Adrenal gland (tissue), 9 donors: ENCODE measurements at regions not wholly inside any gene's neighbourhood (a gene's known extent, or its start where the extent isn't known, plus 50 kb on each side); places are given as distances from the start of the nearest gene placed in this dataset.

Experiments
- DNase-seq, 7 donors: peaks; one replicate each; pipeline ENCODE4 v3.0.0-alpha.2; 2019 to 2020
- H3K27ac ChIP-seq, 5 donors: fragments of 200-600 bp; sonication (generic) in 4 of 5; 1 replicate in 3 of 5; 2 replicates in 2 of 5; pipeline versions ENCODE4 v1.5.1 to v1.8.0; 2016 to 2020; ENCODE audit warnings: mild to moderate bottlenecking in 1 of 5
- H3K27me3 ChIP-seq: fragments of 200-600 bp; 2 replicates; pipeline ENCODE4 v1.8.0; 2021
- H3K36me3 ChIP-seq, 2 donors: fragments of 200-600 bp; replicated peaks in 1 of 2; 1 replicate in 1 of 2; 2 replicates in 1 of 2; pipeline versions ENCODE4 v1.5.1 to v1.8.0; 2018 to 2022
- H3K4me1 ChIP-seq, 2 donors: fragments of 200-600 bp; replicated peaks in 1 of 2; 1 replicate in 1 of 2; 2 replicates in 1 of 2; pipeline versions ENCODE4 v1.5.1 to v1.8.0; 2018 to 2021
- H3K4me3 ChIP-seq, 4 donors: fragments of 200-600 bp; sonication (generic) in 3 of 4; one replicate each; pipeline ENCODE4 v1.5.1; 2016 to 2018
- H3K9me3 ChIP-seq, 3 donors: fragments of 200-600 bp; sonication (generic) in 1 of 3; replicated peaks in 1 of 3; 1 replicate in 2 of 3; 2 replicates in 1 of 3; pipeline versions ENCODE4 v1.5.1 to v1.8.0; 2016 to 2021
- POLR2A ChIP-seq, 2 donors: fragments of 450-650 bp; IDR thresholded peaks; one replicate each; pipeline ENCODE4 v1.6.1; 2017; ENCODE audit warnings: antibody characterized with exemption in 2 of 2, mild to moderate bottlenecking in 2 of 2, moderate library complexity in 1 of 2
- WGBS, 4 donors: extraction: QIAGEN DNeasy Blood & Tissue Kit in 2 of 4; methylation state at CpG; one replicate each; pipeline versions ENCODE4 v1.1.5 to v1.1.7; 2013 to 2017; 5-methylcytosine and 5-hydroxymethylcytosine counted together
- intact Hi-C, 2 donors: fragments of 100-400 bp; cut with DNase I; formaldehyde crosslinking; loops; one replicate each; pipeline versions ENCODE4 v1.14.1 to v1.15.0; 2022 to 2023
- TF ChIP-seq, protein P1 (sequence below), 6 experiments: fragments of 450-650 bp in 4 of 6; fragments of 200-600 bp in 2 of 6; sonication (generic) in 1 of 6; IDR thresholded peaks; 1 replicate in 5 of 6; 2 replicates in 1 of 6; pipeline versions ENCODE4 v1.5.1 to v1.8.0; 2016 to 2021; ENCODE audit warnings: antibody characterized with exemption in 6 of 6, mild to moderate bottlenecking in 2 of 6, moderate library complexity in 1 of 6
- donor health status: healthy with polysubstance abuse.
- donor health status: Bipolar disorder and iron deficiency.
- donor health status: DM: yes; HTN: yes; CAD: no.
- donor health status: DM: no; HTN: no; CAD: no.
- donor health status: DM: no; HTN: no; CAD: no.

DNA sequence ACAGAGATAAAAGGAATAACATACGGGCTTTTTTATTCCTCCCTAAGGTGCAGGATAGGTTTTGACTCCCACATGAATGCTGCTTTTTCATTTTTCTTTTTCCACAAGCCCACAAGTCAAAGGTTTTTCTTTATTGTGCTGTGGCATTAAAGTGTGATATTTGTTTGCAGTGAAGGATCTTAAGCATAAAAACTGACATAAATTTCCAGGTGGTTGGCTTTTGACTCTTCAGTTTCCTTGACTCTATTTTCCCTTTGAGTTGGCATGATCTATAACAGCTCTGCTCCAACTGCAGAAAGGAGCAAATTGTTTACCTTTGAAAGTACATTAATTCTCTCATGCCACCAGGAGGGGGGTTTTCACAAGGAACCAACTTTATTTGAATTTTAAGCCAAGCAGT, 326.2 kb upstream of the FAM98A start:
- H3K4me3 ChIP-seq, result no peak overlapping the region
- H3K27me3 ChIP-seq, result no peaks in the 10 kb centered on the region
- no peak for DNase-seq
- H3K27ac ChIP-seq, result no peak overlapping the region
- H3K4me1 ChIP-seq, result no peaks in the 10 kb centered on the region
- no peaks in the 10 kb centered on the region for H3K9me3 ChIP-seq
- no peaks in the 10 kb centered on the region for H3K36me3 ChIP-seq
- 38 to 50% (median 40%) methylated on average over 1 of the region's 1 CpG for WGBS, 4 donors
- no peak for TF ChIP-seq POLR2A (IDR thresholded peaks at IDR 0.05)
- TF ChIP-seq, protein P1, sequence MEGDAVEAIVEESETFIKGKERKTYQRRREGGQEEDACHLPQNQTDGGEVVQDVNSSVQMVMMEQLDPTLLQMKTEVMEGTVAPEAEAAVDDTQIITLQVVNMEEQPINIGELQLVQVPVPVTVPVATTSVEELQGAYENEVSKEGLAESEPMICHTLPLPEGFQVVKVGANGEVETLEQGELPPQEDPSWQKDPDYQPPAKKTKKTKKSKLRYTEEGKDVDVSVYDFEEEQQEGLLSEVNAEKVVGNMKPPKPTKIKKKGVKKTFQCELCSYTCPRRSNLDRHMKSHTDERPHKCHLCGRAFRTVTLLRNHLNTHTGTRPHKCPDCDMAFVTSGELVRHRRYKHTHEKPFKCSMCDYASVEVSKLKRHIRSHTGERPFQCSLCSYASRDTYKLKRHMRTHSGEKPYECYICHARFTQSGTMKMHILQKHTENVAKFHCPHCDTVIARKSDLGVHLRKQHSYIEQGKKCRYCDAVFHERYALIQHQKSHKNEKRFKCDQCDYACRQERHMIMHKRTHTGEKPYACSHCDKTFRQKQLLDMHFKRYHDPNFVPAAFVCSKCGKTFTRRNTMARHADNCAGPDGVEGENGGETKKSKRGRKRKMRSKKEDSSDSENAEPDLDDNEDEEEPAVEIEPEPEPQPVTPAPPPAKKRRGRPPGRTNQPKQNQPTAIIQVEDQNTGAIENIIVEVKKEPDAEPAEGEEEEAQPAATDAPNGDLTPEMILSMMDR (IDR thresholded peaks at IDR 0.05), result no peak
- intact Hi-C loops, result no loop called here

DNA sequence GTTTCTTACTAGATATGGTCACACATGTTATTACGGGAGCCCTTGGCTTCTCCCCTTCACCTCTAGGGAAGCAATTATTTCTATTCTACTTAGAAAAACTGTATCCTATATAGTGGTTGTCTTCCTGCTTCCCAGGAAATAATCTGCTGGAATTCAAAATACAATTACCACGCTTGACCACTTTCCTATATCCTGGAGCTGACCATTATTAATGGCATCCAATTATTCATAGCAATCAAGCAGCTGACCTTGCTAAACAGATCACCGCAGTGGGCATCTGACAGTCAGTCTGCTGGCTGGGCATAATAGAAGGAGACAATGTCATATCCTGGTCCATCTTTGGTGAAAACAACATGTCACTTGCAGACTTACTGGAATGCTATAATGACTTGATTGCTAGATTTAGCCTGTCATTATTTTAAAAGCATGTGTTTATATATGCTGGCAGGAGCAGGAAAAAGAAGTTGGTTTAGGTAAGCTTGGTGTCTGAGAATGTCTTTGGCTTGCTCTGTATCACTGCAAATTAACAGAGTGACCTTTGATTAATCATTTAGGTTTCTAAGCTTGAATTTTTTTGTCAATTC, 325.6 kb upstream of the FAM98A start:
- no peaks in the 10 kb centered on the region for H3K4me1 ChIP-seq
- DNase-seq, result no peak
- no peak overlapping the region for H3K27ac ChIP-seq
- no peaks in the 10 kb centered on the region for H3K9me3 ChIP-seq
- no peak overlapping the region for H3K4me3 ChIP-seq
- no peaks in the 10 kb centered on the region for H3K36me3 ChIP-seq
- TF ChIP-seq, protein P1 (IDR thresholded peaks at IDR 0.05), result no peak
- no peak for TF ChIP-seq POLR2A (IDR thresholded peaks at IDR 0.05)
- WGBS, 4 donors, result 31 to 45% (median 41%) methylated on average over 3 of the region's 3 CpGs
- no peaks in the 10 kb centered on the region for H3K27me3 ChIP-seq
- intact Hi-C loops, result no loop called here

DNA sequence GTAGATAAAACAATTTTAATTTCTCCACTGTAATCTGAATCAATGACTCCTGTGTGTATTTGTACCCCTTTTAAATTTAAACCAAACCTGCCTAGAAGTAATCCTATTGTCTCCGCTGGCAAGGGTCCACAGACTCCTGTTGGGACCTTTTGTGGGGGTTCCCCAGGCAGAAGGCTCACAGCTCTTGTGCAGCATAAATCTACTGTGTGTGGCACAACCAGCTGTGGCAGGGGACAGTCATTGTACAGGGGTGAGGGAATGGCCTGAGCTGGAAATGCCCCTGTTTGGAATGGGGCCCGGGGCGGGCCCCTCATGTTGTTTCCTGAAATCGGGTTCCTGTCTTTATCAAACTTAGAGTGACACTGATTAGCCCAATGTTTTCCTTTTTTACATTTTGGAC, 318.2 kb upstream of the FAM98A start:
- WGBS, 4 donors, result 60 to 74% (median 65%) methylated on average over 4 of the region's 4 CpGs
- peak in 5 of 7 donors; percentile 4 to 59 (median 15) for DNase-seq
- Histone ChIP-seq H3K27ac (no peak overlapping the region), H3K4me3 (no peak overlapping the region), H3K4me1 (no peaks in the 10 kb centered on the region), H3K36me3 (no peaks in the 10 kb centered on the region), H3K9me3 (no peaks in the 10 kb centered on the region), H3K27me3 (no peaks in the 10 kb centered on the region)
- TF ChIP-seq, protein P1 (IDR thresholded peaks at IDR 0.05), result no peak
- intact Hi-C loops, result no loop called here

DNA sequence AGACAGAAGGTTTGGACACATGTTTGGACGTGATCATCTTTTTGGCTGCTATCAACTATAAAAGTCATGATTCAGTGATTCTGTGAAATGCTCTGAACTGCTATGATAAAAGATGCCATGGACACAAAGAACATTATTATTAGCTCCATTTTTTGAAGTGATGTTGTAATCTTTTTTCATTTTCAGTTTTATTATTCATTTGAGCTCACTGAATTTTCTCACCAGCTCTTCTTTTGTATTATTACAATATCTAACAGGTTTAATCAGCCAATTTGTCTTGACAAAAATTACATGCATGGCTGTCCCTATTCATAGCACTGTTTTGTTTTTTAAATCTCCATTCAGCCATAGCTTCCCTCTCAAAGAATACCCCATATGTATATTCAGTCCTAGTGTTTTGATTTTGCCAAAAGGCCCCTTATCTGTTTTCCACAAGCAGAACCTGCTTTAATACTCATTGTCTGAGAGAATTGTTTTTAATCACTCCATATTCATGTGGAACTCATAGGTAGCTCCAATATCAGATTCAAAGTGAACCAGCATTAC, 314.0 kb upstream of the FAM98A start:
- WGBS, 4 donors, result 50 to 57% (median 52%) methylated on average over 1 of the region's 1 CpG
- no peak overlapping the region for H3K4me3 ChIP-seq

More for the DNA sequence above, 314.0 kb upstream of the FAM98A start:
- H3K9me3 ChIP-seq, result no peaks in the 10 kb centered on the region
- H3K36me3 ChIP-seq, result no peaks in the 10 kb centered on the region
- no peak overlapping the region for H3K27ac ChIP-seq
- no peak for DNase-seq
- no peaks in the 10 kb centered on the region for H3K4me1 ChIP-seq
- intact Hi-C loops, result no loop called here
- TF ChIP-seq, protein P1 (IDR thresholded peaks at IDR 0.05), result no peak
- TF ChIP-seq POLR2A (IDR thresholded peaks at IDR 0.05), result no peak
- H3K27me3 ChIP-seq, result no peaks in the 10 kb centered on the region
